ENCODE measurements at regions not wholly inside any gene's neighbourhood (a gene's known extent, or its start where the extent isn't known, plus 50 kb on each side); places are given as distances from the start of the nearest gene placed in this dataset.

DNA sequence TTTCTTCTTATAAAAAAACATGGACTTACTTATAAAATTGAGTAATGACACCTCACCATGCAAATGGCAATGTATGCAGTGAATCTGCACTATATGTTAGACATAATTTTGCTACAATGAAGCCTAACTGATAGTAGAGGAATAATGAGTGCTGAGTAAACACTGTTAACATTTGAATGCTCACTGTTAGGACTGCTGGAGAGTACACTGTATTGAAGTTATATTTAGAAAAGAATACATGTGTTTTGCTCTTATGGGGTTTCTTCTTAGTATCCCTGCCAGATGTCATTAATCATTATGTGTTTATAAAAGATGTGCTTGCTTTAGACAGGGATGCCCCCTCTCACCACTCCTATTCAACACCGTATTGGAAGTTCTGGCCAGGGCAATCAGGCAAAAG lies 111.1 kb upstream of the ZP4 start:
- BruUV-seq (replicated peaks): no TSS peak
- Histone ChIP-seq H3K9me3 (replicated peaks; ENCODE audit: control insufficient read depth, insufficient read depth, low read depth, low read length) (no peaks in the 10 kb centered on the region), H3K4me3 (no peak overlapping the region), H2AFZ (ENCODE audit: low read depth, low read length) (no peak overlapping the region), H3K36me3 (ENCODE audit: control insufficient read depth, insufficient read depth, low read length) (no peaks in the 10 kb centered on the region), H3K4me1 (replicated peaks in 1 of 2; ENCODE audit: control insufficient read depth in 2 of 2, insufficient read depth in 2 of 2, low read length in 2 of 2) (no peaks in the 10 kb centered on the region), H3K9ac (ENCODE audit: insufficient read depth in 1 of 2, low read depth in 2 of 2, low read length in 2 of 2) (no peak overlapping the region), H3K27me3 (ENCODE audit: control insufficient read depth in 2 of 2, insufficient read depth in 2 of 2, low read length in 2 of 2) (no peaks in the 10 kb centered on the region), H3K4me2 (ENCODE audit: insufficient read depth, low read length) (no peak overlapping the region), H3K9me1 (ENCODE audit: control insufficient read depth, insufficient read depth, low read length) (no peaks in the 10 kb centered on the region), H3K79me2 (ENCODE audit: control insufficient read depth, insufficient read depth, low read length) (no peaks in the 10 kb centered on the region), H3K27ac (ENCODE audit: extremely low read depth, low read depth, low read length) (no peak overlapping the region), H4K20me1 (replicated peaks; ENCODE audit: control insufficient read depth, insufficient read depth, low read length) (no peaks in the 10 kb centered on the region)
- no peak for FAIRE-seq
- intact Hi-C loops (cut with micrococcal nuclease): no loop called here
- CTCF ChIA-PET (ENCODE audit: low intra/inter-chr PET ratio): no interaction called here
- WGBS (ENCODE audit: insufficient coverage, low coverage, missing lambda C conversion rate): 0% methylated on average over 1 of the region's 1 CpG
- in situ Hi-C loops (cut with MboI): no loop called here
- TF ChIP-seq SMARCB1 (IDR thresholded peaks at IDR 0.05; ENCODE audit: insufficient read length, low read depth) (no peak), GABPB2 (CRISPR knock-in tag; conservative IDR thresholded peaks at IDR 0.05) (no peak), ZFX (CRISPR knock-in tag; IDR thresholded peaks at IDR 0.05) (no peak), BCL6 (CRISPR knock-in tag; IDR thresholded peaks at IDR 0.05) (no peak), HDAC6 (IDR thresholded peaks at IDR 0.05; ENCODE audit: low read depth, low read length) (no peak), ZFPM2 (CRISPR knock-in tag; IDR thresholded peaks at IDR 0.05) (no peak), ZBTB43 (CRISPR knock-in tag; IDR thresholded peaks at IDR 0.05) (no peak), DACH1 (IDR thresholded peaks at IDR 0.05; ENCODE audit: partially characterized antibody) (no peak), MAZ (CRISPR knock-in tag; conservative IDR thresholded peaks at IDR 0.05 in 1 of 2, IDR thresholded peaks at IDR 0.05 in 1 of 2) (no peak), CREM (IDR thresholded peaks at IDR 0.05; ENCODE audit: low read depth) (no peak), PCBP1 (IDR thresholded peaks at IDR 0.05; ENCODE audit: low read depth, low read length, poor library complexity, severe bottlenecking) (no peak), CTCF (IDR thresholded peaks at IDR 0.05 in 2 of 3, conservative IDR thresholded peaks at IDR 0.05 in 1 of 3; ENCODE audit: insufficient read depth in 2 of 3, low read depth in 1 of 3, low read length in 3 of 3) (no peak)
- TF ChIP-seq, protein P1, sequence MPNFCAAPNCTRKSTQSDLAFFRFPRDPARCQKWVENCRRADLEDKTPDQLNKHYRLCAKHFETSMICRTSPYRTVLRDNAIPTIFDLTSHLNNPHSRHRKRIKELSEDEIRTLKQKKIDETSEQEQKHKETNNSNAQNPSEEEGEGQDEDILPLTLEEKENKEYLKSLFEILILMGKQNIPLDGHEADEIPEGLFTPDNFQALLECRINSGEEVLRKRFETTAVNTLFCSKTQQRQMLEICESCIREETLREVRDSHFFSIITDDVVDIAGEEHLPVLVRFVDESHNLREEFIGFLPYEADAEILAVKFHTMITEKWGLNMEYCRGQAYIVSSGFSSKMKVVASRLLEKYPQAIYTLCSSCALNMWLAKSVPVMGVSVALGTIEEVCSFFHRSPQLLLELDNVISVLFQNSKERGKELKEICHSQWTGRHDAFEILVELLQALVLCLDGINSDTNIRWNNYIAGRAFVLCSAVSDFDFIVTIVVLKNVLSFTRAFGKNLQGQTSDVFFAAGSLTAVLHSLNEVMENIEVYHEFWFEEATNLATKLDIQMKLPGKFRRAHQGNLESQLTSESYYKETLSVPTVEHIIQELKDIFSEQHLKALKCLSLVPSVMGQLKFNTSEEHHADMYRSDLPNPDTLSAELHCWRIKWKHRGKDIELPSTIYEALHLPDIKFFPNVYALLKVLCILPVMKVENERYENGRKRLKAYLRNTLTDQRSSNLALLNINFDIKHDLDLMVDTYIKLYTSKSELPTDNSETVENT (CRISPR knock-in tag; IDR thresholded peaks at IDR 0.05): no peak
- no peak for ATAC-seq
- POLR2A ChIA-PET: no interaction called here
- DNase-seq (ENCODE audit: extremely low read depth in 1 of 4, low spot score in 3 of 4): no peak

All from K562 (cell line).